Neural progenitor cell (in vitro differentiated cells): ENCODE measurements at regions not wholly inside any gene's neighbourhood (a gene's known extent, or its start where the extent isn't known, plus 50 kb on each side); places are given as distances from the start of the nearest gene placed in this dataset.

Experiments
- DNase-seq: peaks from one replicate; pipeline ENCODE4 v3.0.0-alpha.2; 2016; ENCODE audit warnings: low spot score
- H2AFZ ChIP-seq: fragments of 200-600 bp; sonication (generic); replicated peaks from 2 replicates; pipeline ENCODE4 v1.6.1; 2016; ENCODE audit warnings: antibody characterized with exemption
- H3F3A ChIP-seq: fragments of 200-600 bp; sonication (generic); 2 replicates; pipeline ENCODE4 v1.6.1; 2016; ENCODE audit warnings: antibody characterized with exemption, low read depth
- H3K27ac ChIP-seq: fragments of 200-600 bp; sonication (generic); 2 replicates; pipeline ENCODE4 v1.5.1; 2016; ENCODE audit warnings: mild to moderate bottlenecking
- H3K27me3 ChIP-seq: fragments of 200-600 bp; sonication (generic); 2 replicates; pipeline ENCODE4 v1.6.1; 2016; ENCODE audit warnings: mild to moderate bottlenecking, moderate library complexity
- H3K36me3 ChIP-seq: fragments of 200-600 bp; sonication (generic); 2 replicates; pipeline ENCODE4 v1.5.1; 2016
- H3K4me1 ChIP-seq: fragments of 200-600 bp; sonication (generic); 2 replicates; pipeline ENCODE4 v1.6.1; 2016; ENCODE audit warnings: mixed run types
- H3K4me2 ChIP-seq: fragments of 200-600 bp; sonication (generic); 2 replicates; pipeline ENCODE4 v1.6.1; 2016
- H3K4me3 ChIP-seq: fragments of 200-600 bp; sonication (generic); 2 replicates; pipeline ENCODE4 v1.5.1; 2016
- H3K79me2 ChIP-seq: fragments of 200-600 bp; sonication (generic); 2 replicates; pipeline ENCODE4 v1.6.1; 2016; ENCODE audit warnings: low read depth
- H3K9ac ChIP-seq: fragments of 200-600 bp; sonication (generic); 2 replicates; pipeline ENCODE4 v1.6.1; 2016
- H3K9me3 ChIP-seq: fragments of 200-600 bp; sonication (generic); 2 replicates; pipeline ENCODE4 v1.5.1; 2016; ENCODE audit warnings: low read depth
- H4K20me1 ChIP-seq: fragments of 200-600 bp; sonication (generic); 2 replicates; pipeline ENCODE4 v1.6.1; 2016; ENCODE audit warnings: low read depth
- H3K27ac Mint-ChIP-seq: 3 replicates; pipeline ENCODE4 v1.8.0; 2021; ENCODE audit warnings: mixed read lengths
- H3K27me3 Mint-ChIP-seq: 2 replicates; pipeline ENCODE4 v1.8.0; 2022; ENCODE audit warnings: low read depth, mild to moderate bottlenecking, inconsistent platforms, moderate library complexity, mixed read lengths; ENCODE audit not compliant: insufficient read depth
- H3K36me3 Mint-ChIP-seq: 3 replicates; pipeline ENCODE4 v1.8.0; 2021; ENCODE audit warnings: mixed read lengths
- H3K4me1 Mint-ChIP-seq: 3 replicates; pipeline ENCODE4 v1.8.0; 2021; ENCODE audit warnings: mixed read lengths
- H3K4me3 Mint-ChIP-seq: 3 replicates; pipeline ENCODE4 v1.8.0; 2021; ENCODE audit warnings: mild to moderate bottlenecking, moderate library complexity, mixed read lengths
- H3K9me3 Mint-ChIP-seq: 3 replicates; pipeline ENCODE4 v1.8.0; 2020; ENCODE audit warnings: mixed read lengths
- EZH2 ChIP-seq: fragments of 200-600 bp; sonication (generic); IDR thresholded peaks from 2 replicates; pipeline ENCODE4 v1.6.1; 2017; ENCODE audit warnings: antibody characterized with exemption, mild to moderate bottlenecking, moderate library complexity
- EZH2phosphoT487 ChIP-seq: fragments of 200-600 bp; sonication (generic); IDR thresholded peaks from 2 replicates; pipeline ENCODE4 v1.6.1; 2017; ENCODE audit warnings: antibody characterized with exemption
- TF ChIP-seq, protein P1 (sequence below): fragments of 200-600 bp; sonication (generic); IDR thresholded peaks from 2 replicates; pipeline ENCODE4 v1.5.1; 2017; ENCODE audit warnings: antibody characterized with exemption, mild to moderate bottlenecking

DNA sequence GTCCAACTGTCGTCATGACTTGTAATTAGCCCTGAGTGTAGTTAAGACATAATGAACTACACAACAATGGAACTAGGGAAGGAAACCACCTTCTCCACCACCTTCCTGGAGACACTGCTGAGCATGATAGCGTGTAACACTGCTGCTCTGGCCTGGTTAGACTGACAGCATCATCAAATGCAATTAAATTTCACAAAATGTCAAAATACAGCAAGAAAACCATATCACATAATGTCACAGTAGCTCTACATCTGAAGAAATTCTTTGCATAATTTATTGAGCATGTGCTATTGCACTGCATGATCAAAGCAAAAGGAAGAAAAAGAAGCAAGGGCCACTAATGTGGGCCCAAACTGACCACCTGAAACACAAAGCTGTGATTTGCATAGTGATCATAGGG is 321.8 kb upstream of the TMTC1 start:
- H3K9ac ChIP-seq = no peak overlapping the region
- peaks cover 6% of the 10 kb centered on the region for H3K9me3 Mint-ChIP-seq
- no peaks in the 10 kb centered on the region for H3K4me1 Mint-ChIP-seq
- no peaks in the 10 kb centered on the region for H3F3A ChIP-seq
- no peak overlapping the region for H3K4me3 Mint-ChIP-seq
- H3K4me1 ChIP-seq = no peaks in the 10 kb centered on the region
- no peak for DNase-seq
- H3K4me2 ChIP-seq = no peak overlapping the region
- H3K4me3 ChIP-seq = no peak overlapping the region
- peaks cover 9% of the 10 kb centered on the region for H3K27me3 Mint-ChIP-seq
- TF ChIP-seq EZH2phosphoT487 = no peak
- TF ChIP-seq EZH2 = no peak
- TF ChIP-seq, protein P1, sequence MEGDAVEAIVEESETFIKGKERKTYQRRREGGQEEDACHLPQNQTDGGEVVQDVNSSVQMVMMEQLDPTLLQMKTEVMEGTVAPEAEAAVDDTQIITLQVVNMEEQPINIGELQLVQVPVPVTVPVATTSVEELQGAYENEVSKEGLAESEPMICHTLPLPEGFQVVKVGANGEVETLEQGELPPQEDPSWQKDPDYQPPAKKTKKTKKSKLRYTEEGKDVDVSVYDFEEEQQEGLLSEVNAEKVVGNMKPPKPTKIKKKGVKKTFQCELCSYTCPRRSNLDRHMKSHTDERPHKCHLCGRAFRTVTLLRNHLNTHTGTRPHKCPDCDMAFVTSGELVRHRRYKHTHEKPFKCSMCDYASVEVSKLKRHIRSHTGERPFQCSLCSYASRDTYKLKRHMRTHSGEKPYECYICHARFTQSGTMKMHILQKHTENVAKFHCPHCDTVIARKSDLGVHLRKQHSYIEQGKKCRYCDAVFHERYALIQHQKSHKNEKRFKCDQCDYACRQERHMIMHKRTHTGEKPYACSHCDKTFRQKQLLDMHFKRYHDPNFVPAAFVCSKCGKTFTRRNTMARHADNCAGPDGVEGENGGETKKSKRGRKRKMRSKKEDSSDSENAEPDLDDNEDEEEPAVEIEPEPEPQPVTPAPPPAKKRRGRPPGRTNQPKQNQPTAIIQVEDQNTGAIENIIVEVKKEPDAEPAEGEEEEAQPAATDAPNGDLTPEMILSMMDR = no peak
- no peak overlapping the region for H2AFZ ChIP-seq
- H3K79me2 ChIP-seq = no peaks in the 10 kb centered on the region
- H3K27ac ChIP-seq = no peak overlapping the region
- no peaks in the 10 kb centered on the region for H3K27me3 ChIP-seq
- H3K27ac Mint-ChIP-seq = peak overlapping the region; percentile 4
- H3K36me3 ChIP-seq = no peaks in the 10 kb centered on the region
- no peaks in the 10 kb centered on the region for H3K9me3 ChIP-seq
- H4K20me1 ChIP-seq = no peaks in the 10 kb centered on the region
- no peaks in the 10 kb centered on the region for H3K36me3 Mint-ChIP-seq

DNA sequence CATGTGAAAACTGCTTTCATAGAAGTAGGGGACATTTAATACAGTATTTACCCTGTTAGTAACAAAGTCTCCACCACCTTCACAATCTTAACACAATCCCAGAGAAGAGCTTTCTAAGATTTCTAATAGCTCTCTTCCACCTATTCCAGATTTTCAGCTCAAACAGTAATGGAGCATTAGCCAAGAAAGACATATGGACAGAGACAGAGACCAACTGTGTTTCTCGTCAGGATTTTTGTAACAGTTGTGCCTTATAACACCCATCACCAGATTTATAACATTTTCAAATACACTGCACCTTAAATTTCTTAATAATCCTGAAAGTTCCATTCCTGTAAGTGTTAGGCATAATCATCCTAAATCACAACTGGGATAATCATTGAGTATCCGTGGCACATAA is 321.2 kb upstream of the TMTC1 start:
- Histone ChIP-seq H3K9me3 (no peaks in the 10 kb centered on the region), H3K4me3 (no peak overlapping the region), H3F3A (no peaks in the 10 kb centered on the region), H3K4me1 (no peaks in the 10 kb centered on the region), H3K9ac (no peak overlapping the region), H4K20me1 (no peaks in the 10 kb centered on the region), H3K36me3 (no peaks in the 10 kb centered on the region), H3K4me2 (no peak overlapping the region), H3K79me2 (no peaks in the 10 kb centered on the region), H2AFZ (no peak overlapping the region), H3K27ac (no peak overlapping the region), H3K27me3 (no peaks in the 10 kb centered on the region)
- no peak overlapping the region for H3K27ac Mint-ChIP-seq
- no peaks in the 10 kb centered on the region for H3K36me3 Mint-ChIP-seq
- H3K4me3 Mint-ChIP-seq = no peak overlapping the region
- peaks cover 5% of the 10 kb centered on the region for H3K9me3 Mint-ChIP-seq
- TF ChIP-seq EZH2 = no peak
- DNase-seq = no peak
- H3K27me3 Mint-ChIP-seq = peaks cover 9% of the 10 kb centered on the region
- no peaks in the 10 kb centered on the region for H3K4me1 Mint-ChIP-seq

DNA sequence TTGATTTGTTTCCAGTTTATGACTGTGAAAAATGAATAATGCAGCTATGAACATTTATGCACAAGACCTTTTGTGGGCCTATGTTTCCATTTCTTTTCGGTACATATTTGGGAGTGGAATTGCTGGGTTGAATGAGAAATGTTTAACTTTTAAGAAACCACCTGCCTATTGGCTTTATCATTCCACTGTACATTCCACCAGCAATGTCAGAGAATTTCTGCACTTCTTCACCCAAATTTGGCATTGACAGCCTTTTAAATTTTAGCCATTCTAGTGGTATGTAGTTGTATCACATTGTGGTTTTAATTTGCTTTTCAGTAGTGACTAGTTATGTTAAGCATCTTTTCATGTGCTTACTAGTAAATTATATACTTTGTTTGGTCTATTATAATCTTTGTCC is 317.0 kb upstream of the TMTC1 start:
- H3K27ac Mint-ChIP-seq = no peak overlapping the region
- H3K4me1 ChIP-seq = peaks cover 26% of the 10 kb centered on the region
- DNase-seq = no peak
- H3K36me3 ChIP-seq = no peaks in the 10 kb centered on the region
- peaks cover 16% of the 10 kb centered on the region for H3K4me1 Mint-ChIP-seq
- H3K4me3 Mint-ChIP-seq = no peak overlapping the region
- no peak overlapping the region for H3K9ac ChIP-seq
- peaks cover 2% of the 10 kb centered on the region for H3K27me3 Mint-ChIP-seq
- no peak overlapping the region for H3K4me2 ChIP-seq
- no peaks in the 10 kb centered on the region for H3K9me3 Mint-ChIP-seq
- H3K27ac ChIP-seq = no peak overlapping the region
- no peaks in the 10 kb centered on the region for H3K36me3 Mint-ChIP-seq
- no peaks in the 10 kb centered on the region for H3K27me3 ChIP-seq
- H3K79me2 ChIP-seq = no peaks in the 10 kb centered on the region
- no peak overlapping the region for H2AFZ ChIP-seq
- TF ChIP-seq EZH2 = no peak
- no peak for TF ChIP-seq EZH2phosphoT487
- TF ChIP-seq, protein P1 = no peak
- no peaks in the 10 kb centered on the region for H4K20me1 ChIP-seq
- no peaks in the 10 kb centered on the region for H3K9me3 ChIP-seq
- H3F3A ChIP-seq = peaks cover 3% of the 10 kb centered on the region
- no peak overlapping the region for H3K4me3 ChIP-seq

DNA sequence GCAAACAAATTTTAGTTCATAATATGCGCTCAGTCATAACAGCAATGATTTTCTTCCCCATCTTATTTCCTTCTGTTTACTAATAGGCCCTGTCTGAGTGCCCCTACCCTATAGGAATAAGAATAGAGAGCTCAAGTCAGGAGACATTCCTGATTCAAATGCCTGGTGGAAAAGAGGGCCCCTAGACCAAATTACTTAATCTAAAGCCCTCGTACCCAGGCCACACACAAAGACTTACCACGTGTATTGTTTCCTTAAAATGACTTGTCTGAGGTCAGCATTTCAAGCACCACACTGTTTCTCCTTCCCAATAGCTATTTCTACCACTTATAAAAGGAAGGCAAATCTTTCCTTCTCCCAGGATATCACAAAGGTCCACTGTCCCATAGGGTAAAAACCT is 314.9 kb upstream of the TMTC1 start:
- H4K20me1 ChIP-seq = no peaks in the 10 kb centered on the region
- Mint-ChIP-seq H3K27ac (no peak overlapping the region), H3K4me1 (peaks cover 16% of the 10 kb centered on the region), H3K4me3 (no peak overlapping the region), H3K9me3 (no peaks in the 10 kb centered on the region), H3K27me3 (peaks cover 2% of the 10 kb centered on the region), H3K36me3 (no peaks in the 10 kb centered on the region)
- no peaks in the 10 kb centered on the region for H3K9me3 ChIP-seq
- peaks cover 26% of the 10 kb centered on the region for H3K4me1 ChIP-seq
- TF ChIP-seq, protein P1 = no peak
- TF ChIP-seq EZH2 (no peak), EZH2phosphoT487 (no peak)
- DNase-seq = peak; percentile 83
- peak overlapping the region; percentile 2 for H3K27ac ChIP-seq
- no peak overlapping the region for H3K9ac ChIP-seq
- peak overlapping the region; percentile 55 for H2AFZ ChIP-seq
- H3K79me2 ChIP-seq = no peaks in the 10 kb centered on the region
- H3K4me2 ChIP-seq = peak overlapping the region; percentile 65
- H3K36me3 ChIP-seq = no peaks in the 10 kb centered on the region
- H3K27me3 ChIP-seq = no peaks in the 10 kb centered on the region
- H3F3A ChIP-seq = peaks cover 3% of the 10 kb centered on the region
- no peak overlapping the region for H3K4me3 ChIP-seq
